ENCODE measurements at regions not wholly inside any gene's neighbourhood (a gene's known extent, or its start where the extent isn't known, plus 50 kb on each side); places are given as distances from the start of the nearest gene placed in this dataset.
"Not testable (repeated sequence)": the region's sequence is repeated elsewhere in the genome, so short reads cannot be mapped to it uniquely, and the experiment has no call there.

- no peak overlapping the region for H2BK120ac ChIP-seq (ENCODE audit: insufficient read depth, low read length, poor library complexity)
- no peaks in the 10 kb centered on the region for H3K79me2 ChIP-seq (ENCODE audit: control insufficient read depth, insufficient read depth, low read length, poor library complexity)
- H2BK12ac ChIP-seq (ENCODE audit: low read length), result no peak overlapping the region
- no peak overlapping the region for H3K14ac ChIP-seq (ENCODE audit: low read length)
- no peak overlapping the region for H2BK5ac ChIP-seq (ENCODE audit: low read depth, low read length, poor library complexity)
- no peak overlapping the region for H2AFZ ChIP-seq (ENCODE audit: insufficient read depth, low read length, poor library complexity)
- no peak overlapping the region for H3K18ac ChIP-seq (ENCODE audit: low read length)
- H3K27me3 ChIP-seq (ENCODE audit: insufficient read depth, low read length), result no peaks in the 10 kb centered on the region
- H4K12ac ChIP-seq (ENCODE audit: low read depth, low read length), result no peak overlapping the region
- peaks cover 0 to 2% of the 10 kb centered on the region in 2 experiments for H3K36me3 ChIP-seq (ENCODE audit: control insufficient read depth in 1 of 2, insufficient read depth in 2 of 2, low read length in 2 of 2)
- H3K4me2 ChIP-seq (ENCODE audit: low read length), result no peak overlapping the region
- peaks cover 0 to 4% of the 10 kb centered on the region in 2 experiments for H3K4me1 ChIP-seq (ENCODE audit: control insufficient read depth in 1 of 2, insufficient read depth in 2 of 2, low read length in 2 of 2)
- no peak overlapping the region for H4K8ac ChIP-seq (ENCODE audit: low read depth, low read length)
- H3K9ac ChIP-seq (ENCODE audit: low read length), result no peak overlapping the region
- no peak overlapping the region for H3K23ac ChIP-seq (ENCODE audit: low read length)
- no peaks in the 10 kb centered on the region for H3K79me1 ChIP-seq (ENCODE audit: low read length)
- WGBS (ENCODE audit: extremely low coverage, insufficient coverage, insufficient read length), result no CpG with 5 or more reads among the region's 1 CpG
- no peak overlapping the region for H3K4ac ChIP-seq (ENCODE audit: low read depth, low read length)
- H3K9me3 ChIP-seq (ENCODE audit: insufficient read depth, low read depth, low read length), result no peaks in the 10 kb centered on the region
- H4K91ac ChIP-seq (ENCODE audit: low read depth, low read length), result no peak overlapping the region
- no peak overlapping the region for H2AK5ac ChIP-seq (ENCODE audit: low read length)
- DNase-seq, result no peak
- no peak overlapping the region for H3K4me3 ChIP-seq (ENCODE audit: low read depth, low read length)
- H3K27ac ChIP-seq (ENCODE audit: low read depth, low read length), result no peak overlapping the region
These were observed 721.3 kb upstream of the NCAM2 start for GRCh38 chr21:20276954-20277353.

GRCh38 chr21:20283836-20284235 is 714.4 kb upstream of the NCAM2 start:
- no peak for DNase-seq
- Histone ChIP-seq H2AK5ac (ENCODE audit: low read length) (no peak overlapping the region), H2BK120ac (ENCODE audit: insufficient read depth, low read length, poor library complexity) (no peak overlapping the region), H4K8ac (ENCODE audit: low read depth, low read length) (no peak overlapping the region), H3K79me1 (ENCODE audit: low read length) (no peaks in the 10 kb centered on the region), H3K9me3 (ENCODE audit: insufficient read depth, low read depth, low read length) (no peaks in the 10 kb centered on the region), H3K27ac (ENCODE audit: low read depth, low read length) (no peak overlapping the region), H3K23ac (ENCODE audit: low read length) (no peak overlapping the region), H3K4me3 (ENCODE audit: low read depth, low read length) (no peak overlapping the region), H4K12ac (ENCODE audit: low read depth, low read length) (no peak overlapping the region), H3K4ac (ENCODE audit: low read depth, low read length) (no peak overlapping the region), H3K4me2 (ENCODE audit: low read length) (no peak overlapping the region), H2BK12ac (ENCODE audit: low read length) (no peak overlapping the region), H3K9ac (ENCODE audit: low read length) (no peak overlapping the region), H3K18ac (ENCODE audit: low read length) (no peak overlapping the region), H3K4me1 (ENCODE audit: control insufficient read depth in 1 of 2, insufficient read depth in 2 of 2, low read length in 2 of 2) (no peaks in the 10 kb centered on the region), H2BK5ac (ENCODE audit: low read depth, low read length, poor library complexity) (no peak overlapping the region), H3K79me2 (ENCODE audit: control insufficient read depth, insufficient read depth, low read length, poor library complexity) (no peaks in the 10 kb centered on the region), H3K27me3 (ENCODE audit: insufficient read depth, low read length) (no peaks in the 10 kb centered on the region), H3K36me3 (ENCODE audit: control insufficient read depth in 1 of 2, insufficient read depth in 2 of 2, low read length in 2 of 2) (no peaks in the 10 kb centered on the region), H3K14ac (ENCODE audit: low read length) (no peak overlapping the region), H4K91ac (ENCODE audit: low read depth, low read length) (no peak overlapping the region), H2AFZ (ENCODE audit: insufficient read depth, low read length, poor library complexity) (no peak overlapping the region)
- no CpG with 5 or more reads among the region's 1 CpG for WGBS (ENCODE audit: extremely low coverage, insufficient coverage, insufficient read length)

GRCh38 chr21:20292280-20292679 is 705.9 kb upstream of the NCAM2 start:
- H3K4me1 ChIP-seq (ENCODE audit: control insufficient read depth in 1 of 2, insufficient read depth in 2 of 2, low read length in 2 of 2), result no peaks in the 10 kb centered on the region
- H2BK120ac ChIP-seq (ENCODE audit: insufficient read depth, low read length, poor library complexity), result no peak overlapping the region
- no CpG with 5 or more reads among the region's 2 CpGs for WGBS (ENCODE audit: extremely low coverage, insufficient coverage, insufficient read length)
- no peak overlapping the region for H3K27ac ChIP-seq (ENCODE audit: low read depth, low read length)
- no peaks in the 10 kb centered on the region for H3K9me3 ChIP-seq (ENCODE audit: insufficient read depth, low read depth, low read length)
- no peak overlapping the region for H2AK5ac ChIP-seq (ENCODE audit: low read length)
- no peak overlapping the region for H3K18ac ChIP-seq (ENCODE audit: low read length)
- H3K79me1 ChIP-seq (ENCODE audit: low read length), result no peaks in the 10 kb centered on the region
- no peak overlapping the region for H3K9ac ChIP-seq (ENCODE audit: low read length)
- no peak overlapping the region for H4K12ac ChIP-seq (ENCODE audit: low read depth, low read length)
- no peak overlapping the region for H4K91ac ChIP-seq (ENCODE audit: low read depth, low read length)
- no peaks in the 10 kb centered on the region for H3K79me2 ChIP-seq (ENCODE audit: control insufficient read depth, insufficient read depth, low read length, poor library complexity)
- no peak overlapping the region for H2AFZ ChIP-seq (ENCODE audit: insufficient read depth, low read length, poor library complexity)
- H3K27me3 ChIP-seq (ENCODE audit: insufficient read depth, low read length), result no peaks in the 10 kb centered on the region
- no peak overlapping the region for H3K4me3 ChIP-seq (ENCODE audit: low read depth, low read length)
- H3K14ac ChIP-seq (ENCODE audit: low read length), result no peak overlapping the region
- DNase-seq, result no peak
- H4K8ac ChIP-seq (ENCODE audit: low read depth, low read length), result no peak overlapping the region
- no peak overlapping the region for H2BK12ac ChIP-seq (ENCODE audit: low read length)
- H2BK5ac ChIP-seq (ENCODE audit: low read depth, low read length, poor library complexity), result no peak overlapping the region
- no peaks in the 10 kb centered on the region for H3K36me3 ChIP-seq (ENCODE audit: control insufficient read depth in 1 of 2, insufficient read depth in 2 of 2, low read length in 2 of 2)
- no peak overlapping the region for H3K4me2 ChIP-seq (ENCODE audit: low read length)
- H3K4ac ChIP-seq (ENCODE audit: low read depth, low read length), result no peak overlapping the region
- no peak overlapping the region for H3K23ac ChIP-seq (ENCODE audit: low read length)

- H3K9me3 ChIP-seq (ENCODE audit: insufficient read depth, low read depth, low read length); H3K27me3 ChIP-seq (ENCODE audit: insufficient read depth, low read length); H3K79me1 ChIP-seq (ENCODE audit: low read length); H3K4me3 ChIP-seq (ENCODE audit: low read depth, low read length); DNase-seq; H3K23ac ChIP-seq (ENCODE audit: low read length); H4K91ac ChIP-seq (ENCODE audit: low read depth, low read length); H2BK120ac ChIP-seq (ENCODE audit: insufficient read depth, low read length, poor library complexity); H3K18ac ChIP-seq (ENCODE audit: low read length); H3K36me3 ChIP-seq (ENCODE audit: control insufficient read depth in 1 of 2, insufficient read depth in 2 of 2, low read length in 2 of 2); H2BK12ac ChIP-seq (ENCODE audit: low read length); H3K4ac ChIP-seq (ENCODE audit: low read depth, low read length); H2AK5ac ChIP-seq (ENCODE audit: low read length); H3K27ac ChIP-seq (ENCODE audit: low read depth, low read length); H3K9ac ChIP-seq (ENCODE audit: low read length); H3K4me2 ChIP-seq (ENCODE audit: low read length); H4K8ac ChIP-seq (ENCODE audit: low read depth, low read length); H4K12ac ChIP-seq (ENCODE audit: low read depth, low read length); H3K79me2 ChIP-seq (ENCODE audit: control insufficient read depth, insufficient read depth, low read length, poor library complexity); H2BK5ac ChIP-seq (ENCODE audit: low read depth, low read length, poor library complexity); H2AFZ ChIP-seq (ENCODE audit: insufficient read depth, low read length, poor library complexity); H3K4me1 ChIP-seq (ENCODE audit: control insufficient read depth in 1 of 2, insufficient read depth in 2 of 2, low read length in 2 of 2); H3K14ac ChIP-seq (ENCODE audit: low read length): not testable (repeated sequence)
- WGBS (ENCODE audit: extremely low coverage, insufficient coverage, insufficient read length), result no CpG with 5 or more reads among the region's 5 CpGs
These were observed 705.4 kb upstream of the NCAM2 start for GRCh38 chr21:20292854-20293253.
